ENCODE measurements at regions not wholly inside any gene's neighbourhood (a gene's known extent, or its start where the extent isn't known, plus 50 kb on each side); places are given as distances from the start of the nearest gene placed in this dataset.

GRCh38 chr2:556485-556884 is 120.7 kb downstream of the TMEM18 start:
- TF ChIP-seq CTCF (IDR thresholded peaks at IDR 0.05 in 4 of 5, conservative IDR thresholded peaks at IDR 0.05 in 1 of 5) (no peak), POLR2A (IDR thresholded peaks at IDR 0.05) (no peak)

Data from gastrocnemius medialis (tissue), 4 donors.